ENCODE measurements at regions not wholly inside any gene's neighbourhood (a gene's known extent, or its start where the extent isn't known, plus 50 kb on each side); places are given as distances from the start of the nearest gene placed in this dataset.

DNA sequence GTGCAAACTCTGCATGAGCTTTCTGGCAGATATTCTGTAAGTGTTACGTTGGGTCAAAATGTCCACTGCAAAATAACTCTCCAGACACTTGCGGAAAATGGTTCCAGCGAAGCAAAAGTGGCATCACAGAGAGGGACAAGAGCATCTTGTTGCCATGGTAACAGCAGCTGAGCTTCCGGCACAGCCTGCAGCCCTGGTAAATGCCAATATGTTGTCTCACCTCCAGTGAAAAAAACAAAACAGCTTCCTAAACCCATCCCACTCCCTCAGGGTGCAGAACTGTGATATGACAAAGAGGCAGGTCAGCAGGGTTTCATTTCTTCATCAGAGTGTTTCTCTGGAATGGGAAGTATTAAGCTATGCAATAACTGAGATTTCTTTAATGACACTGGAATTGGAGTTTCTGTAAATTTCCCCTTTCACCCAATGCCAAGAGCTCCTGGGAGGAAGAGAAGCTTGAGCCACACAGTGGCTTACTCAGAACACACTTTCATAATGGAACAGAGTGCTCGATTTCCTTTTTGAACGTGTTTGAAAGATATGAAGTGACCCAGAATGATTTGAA is 65.6 kb downstream of the FOXI2 start:
- Histone ChIP-seq H3K27me3 (ENCODE audit: insufficient read depth, poor library complexity, severe bottlenecking) (no peaks in the 10 kb centered on the region), H3K27ac (replicated peaks) (no peak overlapping the region), H3K4me3 (replicated peaks; ENCODE audit: insufficient read depth, low read length) (no peak overlapping the region)
- no peak for DNase-seq (ENCODE audit: low read depth in 1 of 2, low spot score in 1 of 2)
- TF ChIP-seq GABPA (IDR thresholded peaks at IDR 0.05; ENCODE audit: low read depth) (no peak), POLR2AphosphoS5 (IDR thresholded peaks at IDR 0.05; ENCODE audit: low read depth) (no peak), SPI1 (IDR thresholded peaks at IDR 0.05; ENCODE audit: borderline replicate concordance, low read depth) (no peak)
- TF ChIP-seq, protein P1, sequence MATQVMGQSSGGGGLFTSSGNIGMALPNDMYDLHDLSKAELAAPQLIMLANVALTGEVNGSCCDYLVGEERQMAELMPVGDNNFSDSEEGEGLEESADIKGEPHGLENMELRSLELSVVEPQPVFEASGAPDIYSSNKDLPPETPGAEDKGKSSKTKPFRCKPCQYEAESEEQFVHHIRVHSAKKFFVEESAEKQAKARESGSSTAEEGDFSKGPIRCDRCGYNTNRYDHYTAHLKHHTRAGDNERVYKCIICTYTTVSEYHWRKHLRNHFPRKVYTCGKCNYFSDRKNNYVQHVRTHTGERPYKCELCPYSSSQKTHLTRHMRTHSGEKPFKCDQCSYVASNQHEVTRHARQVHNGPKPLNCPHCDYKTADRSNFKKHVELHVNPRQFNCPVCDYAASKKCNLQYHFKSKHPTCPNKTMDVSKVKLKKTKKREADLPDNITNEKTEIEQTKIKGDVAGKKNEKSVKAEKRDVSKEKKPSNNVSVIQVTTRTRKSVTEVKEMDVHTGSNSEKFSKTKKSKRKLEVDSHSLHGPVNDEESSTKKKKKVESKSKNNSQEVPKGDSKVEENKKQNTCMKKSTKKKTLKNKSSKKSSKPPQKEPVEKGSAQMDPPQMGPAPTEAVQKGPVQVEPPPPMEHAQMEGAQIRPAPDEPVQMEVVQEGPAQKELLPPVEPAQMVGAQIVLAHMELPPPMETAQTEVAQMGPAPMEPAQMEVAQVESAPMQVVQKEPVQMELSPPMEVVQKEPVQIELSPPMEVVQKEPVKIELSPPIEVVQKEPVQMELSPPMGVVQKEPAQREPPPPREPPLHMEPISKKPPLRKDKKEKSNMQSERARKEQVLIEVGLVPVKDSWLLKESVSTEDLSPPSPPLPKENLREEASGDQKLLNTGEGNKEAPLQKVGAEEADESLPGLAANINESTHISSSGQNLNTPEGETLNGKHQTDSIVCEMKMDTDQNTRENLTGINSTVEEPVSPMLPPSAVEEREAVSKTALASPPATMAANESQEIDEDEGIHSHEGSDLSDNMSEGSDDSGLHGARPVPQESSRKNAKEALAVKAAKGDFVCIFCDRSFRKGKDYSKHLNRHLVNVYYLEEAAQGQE (IDR thresholded peaks at IDR 0.05; ENCODE audit: insufficient replicate concordance, low read depth): no peak
- TF ChIP-seq, protein P2, sequence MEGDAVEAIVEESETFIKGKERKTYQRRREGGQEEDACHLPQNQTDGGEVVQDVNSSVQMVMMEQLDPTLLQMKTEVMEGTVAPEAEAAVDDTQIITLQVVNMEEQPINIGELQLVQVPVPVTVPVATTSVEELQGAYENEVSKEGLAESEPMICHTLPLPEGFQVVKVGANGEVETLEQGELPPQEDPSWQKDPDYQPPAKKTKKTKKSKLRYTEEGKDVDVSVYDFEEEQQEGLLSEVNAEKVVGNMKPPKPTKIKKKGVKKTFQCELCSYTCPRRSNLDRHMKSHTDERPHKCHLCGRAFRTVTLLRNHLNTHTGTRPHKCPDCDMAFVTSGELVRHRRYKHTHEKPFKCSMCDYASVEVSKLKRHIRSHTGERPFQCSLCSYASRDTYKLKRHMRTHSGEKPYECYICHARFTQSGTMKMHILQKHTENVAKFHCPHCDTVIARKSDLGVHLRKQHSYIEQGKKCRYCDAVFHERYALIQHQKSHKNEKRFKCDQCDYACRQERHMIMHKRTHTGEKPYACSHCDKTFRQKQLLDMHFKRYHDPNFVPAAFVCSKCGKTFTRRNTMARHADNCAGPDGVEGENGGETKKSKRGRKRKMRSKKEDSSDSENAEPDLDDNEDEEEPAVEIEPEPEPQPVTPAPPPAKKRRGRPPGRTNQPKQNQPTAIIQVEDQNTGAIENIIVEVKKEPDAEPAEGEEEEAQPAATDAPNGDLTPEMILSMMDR (IDR thresholded peaks at IDR 0.05; ENCODE audit: insufficient read depth, low read length): no peak

DNA sequence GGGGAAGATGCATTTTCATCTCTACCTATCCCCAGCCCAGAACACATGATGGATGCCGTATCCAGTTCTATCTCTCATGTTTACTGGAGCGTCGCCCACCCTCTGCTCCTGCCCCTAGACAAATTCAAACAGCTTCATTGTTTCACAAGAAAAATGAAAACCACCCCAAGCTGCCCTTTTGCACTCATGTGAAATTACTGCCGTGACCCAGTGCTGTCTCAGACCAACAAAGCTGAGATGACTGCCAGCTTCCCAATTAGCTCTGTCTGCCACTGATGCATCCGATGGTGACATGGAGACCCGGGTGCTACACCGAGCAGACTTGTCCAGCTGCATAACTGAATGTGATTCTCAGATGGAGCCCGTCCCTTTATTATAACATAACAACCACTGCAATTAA is 67.7 kb downstream of the FOXI2 start:
- no peak for TF ChIP-seq GABPA (IDR thresholded peaks at IDR 0.05; ENCODE audit: low read depth)
- no peak for TF ChIP-seq SPI1 (IDR thresholded peaks at IDR 0.05; ENCODE audit: borderline replicate concordance, low read depth)
- TF ChIP-seq, protein P2 (IDR thresholded peaks at IDR 0.05; ENCODE audit: insufficient read depth, low read length): no peak
- TF ChIP-seq, protein P1 (IDR thresholded peaks at IDR 0.05; ENCODE audit: insufficient replicate concordance, low read depth): no peak
- no peak for TF ChIP-seq POLR2AphosphoS5 (IDR thresholded peaks at IDR 0.05; ENCODE audit: low read depth)
- DNase-seq (ENCODE audit: low read depth in 1 of 2, low spot score in 1 of 2): no peak
- H3K4me3 ChIP-seq (replicated peaks; ENCODE audit: insufficient read depth, low read length): no peak overlapping the region
- no peaks in the 10 kb centered on the region for H3K27me3 ChIP-seq (ENCODE audit: insufficient read depth, poor library complexity, severe bottlenecking)
- no peak overlapping the region for H3K27ac ChIP-seq (replicated peaks)

DNA sequence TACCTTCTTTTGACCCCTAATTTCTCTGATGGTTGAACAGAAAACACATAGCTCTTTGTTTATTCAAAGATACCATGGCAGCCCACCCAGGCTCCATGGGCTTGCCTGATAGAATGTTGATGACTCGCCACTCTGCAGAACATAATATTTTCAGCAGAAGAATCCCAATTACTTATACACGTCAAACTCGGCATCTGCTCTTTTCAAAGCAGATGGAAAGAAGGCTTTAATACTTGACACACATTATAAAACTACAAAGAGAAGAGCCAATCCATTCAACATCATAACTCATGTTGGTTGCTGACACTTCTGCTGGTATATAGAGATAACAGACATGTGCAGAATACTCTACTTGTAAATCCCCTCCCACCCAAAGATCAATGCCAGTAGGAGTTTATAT is 69.0 kb downstream of the FOXI2 start:
- TF ChIP-seq POLR2AphosphoS5 (IDR thresholded peaks at IDR 0.05; ENCODE audit: low read depth): no peak
- TF ChIP-seq, protein P1 (IDR thresholded peaks at IDR 0.05; ENCODE audit: insufficient replicate concordance, low read depth): no peak
- no peak for TF ChIP-seq SPI1 (IDR thresholded peaks at IDR 0.05; ENCODE audit: borderline replicate concordance, low read depth)
- TF ChIP-seq, protein P2 (IDR thresholded peaks at IDR 0.05; ENCODE audit: insufficient read depth, low read length): no peak
- TF ChIP-seq GABPA (IDR thresholded peaks at IDR 0.05; ENCODE audit: low read depth): no peak
- no peak overlapping the region for H3K27ac ChIP-seq (replicated peaks)
- no peaks in the 10 kb centered on the region for H3K27me3 ChIP-seq (ENCODE audit: insufficient read depth, poor library complexity, severe bottlenecking)
- DNase-seq (ENCODE audit: low read depth in 1 of 2, low spot score in 1 of 2): no peak
- H3K4me3 ChIP-seq (replicated peaks; ENCODE audit: insufficient read depth, low read length): no peak overlapping the region

Measured in HL-60 (cell line).